ENCODE measurements at regions not wholly inside any gene's neighbourhood (a gene's known extent, or its start where the extent isn't known, plus 50 kb on each side); places are given as distances from the start of the nearest gene placed in this dataset.

DNA sequence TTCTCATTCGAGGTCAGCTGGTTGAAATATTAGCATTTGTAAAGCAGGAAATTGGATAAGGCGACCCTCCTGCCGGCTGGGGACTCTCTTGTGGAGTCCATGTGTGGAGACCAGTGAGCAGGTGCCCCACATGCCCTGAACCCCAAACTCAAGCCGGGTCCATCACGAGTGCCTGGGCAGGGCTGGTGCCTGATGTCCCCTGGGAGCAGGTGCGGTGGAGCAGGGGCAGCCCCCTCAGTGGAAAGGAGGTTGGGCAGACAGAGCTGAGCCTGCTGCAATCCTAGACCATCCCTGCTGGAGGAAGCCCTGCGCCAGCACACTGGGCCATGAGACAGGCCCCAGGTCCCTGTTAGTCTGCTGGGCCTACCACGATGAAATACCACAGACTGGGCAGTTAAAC lies 395.6 kb downstream of the NPHP4 start:
- H3K4me1 ChIP-seq (ENCODE audit: insufficient read depth, low read length) = no peaks in the 10 kb centered on the region
- no peak overlapping the region for H3K4me3 ChIP-seq (ENCODE audit: low read depth in 1 of 2, low read length in 2 of 2)
- no peaks in the 10 kb centered on the region for H3K27me3 ChIP-seq (ENCODE audit: insufficient read depth, low read length, poor library complexity)
- no peaks in the 10 kb centered on the region for H4K20me1 ChIP-seq (ENCODE audit: insufficient read depth, low read length)
- ATAC-seq (ENCODE audit: insufficient read depth, low read depth) = no peak
- no peaks in the 10 kb centered on the region for H3K9me3 ChIP-seq (ENCODE audit: insufficient read depth, low read length, severe bottlenecking)
- no peak overlapping the region for H3K9ac ChIP-seq (ENCODE audit: low read depth, low read length)
- H3K79me2 ChIP-seq (ENCODE audit: insufficient read depth, low read length) = no peaks in the 10 kb centered on the region
- H2AFZ ChIP-seq (ENCODE audit: low read depth, low read length) = no peak overlapping the region
- TF ChIP-seq EZH2 (IDR thresholded peaks at IDR 0.05; ENCODE audit: borderline replicate concordance, low read depth, low read length, severe bottlenecking) = no peak
- H3K36me3 ChIP-seq (ENCODE audit: insufficient read depth, low read length) = no peaks in the 10 kb centered on the region
- H3K27ac ChIP-seq (ENCODE audit: low read length) = no peak overlapping the region
- no peak overlapping the region for H3K4me2 ChIP-seq (ENCODE audit: insufficient read depth, low read length)
- DNase-seq = no peak

DNA sequence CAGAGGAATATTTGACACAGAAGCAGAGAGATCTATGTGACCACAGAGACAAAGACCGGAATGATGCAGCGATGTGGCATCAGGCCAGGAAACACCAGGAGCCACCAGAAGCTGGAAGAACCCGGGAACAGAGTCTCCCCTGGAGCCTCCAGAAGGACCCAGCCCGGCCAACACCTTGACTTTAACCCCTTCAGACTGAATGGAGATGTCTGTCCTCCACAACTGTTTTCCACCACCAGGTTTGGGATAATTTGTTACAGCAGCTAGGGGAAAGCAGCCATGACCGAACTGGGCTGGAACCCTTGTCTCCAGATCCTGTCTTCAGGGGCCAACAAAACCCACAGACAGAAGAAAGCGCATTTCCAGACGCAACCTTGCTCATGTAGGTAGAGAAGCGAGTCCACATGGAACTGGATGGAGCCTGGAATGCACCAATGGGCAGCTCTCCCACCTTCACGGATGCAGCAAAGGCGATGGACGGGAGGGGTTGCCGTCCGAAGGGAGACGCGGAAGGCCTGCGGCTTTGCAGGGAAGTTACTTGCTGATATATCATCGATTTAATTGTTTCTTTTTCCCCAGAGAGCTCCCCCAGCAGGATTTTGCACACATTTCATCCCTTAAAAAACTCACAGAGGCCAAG lies 396.6 kb downstream of the NPHP4 start:
- Histone ChIP-seq H3K27me3 (ENCODE audit: insufficient read depth, low read length, poor library complexity) (no peaks in the 10 kb centered on the region), H3K9ac (ENCODE audit: low read depth, low read length) (no peak overlapping the region), H3K27ac (ENCODE audit: low read length) (no peak overlapping the region), H3K36me3 (ENCODE audit: insufficient read depth, low read length) (no peaks in the 10 kb centered on the region), H3K9me3 (ENCODE audit: insufficient read depth, low read length, severe bottlenecking) (peaks cover 4% of the 10 kb centered on the region), H3K79me2 (ENCODE audit: insufficient read depth, low read length) (no peaks in the 10 kb centered on the region), H3K4me3 (ENCODE audit: low read depth in 1 of 2, low read length in 2 of 2) (no peak overlapping the region), H3K4me2 (ENCODE audit: insufficient read depth, low read length) (no peak overlapping the region), H4K20me1 (ENCODE audit: insufficient read depth, low read length) (no peaks in the 10 kb centered on the region), H2AFZ (ENCODE audit: low read depth, low read length) (no peak overlapping the region), H3K4me1 (ENCODE audit: insufficient read depth, low read length) (no peaks in the 10 kb centered on the region)
- DNase-seq (no peak), ATAC-seq (ENCODE audit: insufficient read depth, low read depth) (no peak)
- TF ChIP-seq, protein P1, sequence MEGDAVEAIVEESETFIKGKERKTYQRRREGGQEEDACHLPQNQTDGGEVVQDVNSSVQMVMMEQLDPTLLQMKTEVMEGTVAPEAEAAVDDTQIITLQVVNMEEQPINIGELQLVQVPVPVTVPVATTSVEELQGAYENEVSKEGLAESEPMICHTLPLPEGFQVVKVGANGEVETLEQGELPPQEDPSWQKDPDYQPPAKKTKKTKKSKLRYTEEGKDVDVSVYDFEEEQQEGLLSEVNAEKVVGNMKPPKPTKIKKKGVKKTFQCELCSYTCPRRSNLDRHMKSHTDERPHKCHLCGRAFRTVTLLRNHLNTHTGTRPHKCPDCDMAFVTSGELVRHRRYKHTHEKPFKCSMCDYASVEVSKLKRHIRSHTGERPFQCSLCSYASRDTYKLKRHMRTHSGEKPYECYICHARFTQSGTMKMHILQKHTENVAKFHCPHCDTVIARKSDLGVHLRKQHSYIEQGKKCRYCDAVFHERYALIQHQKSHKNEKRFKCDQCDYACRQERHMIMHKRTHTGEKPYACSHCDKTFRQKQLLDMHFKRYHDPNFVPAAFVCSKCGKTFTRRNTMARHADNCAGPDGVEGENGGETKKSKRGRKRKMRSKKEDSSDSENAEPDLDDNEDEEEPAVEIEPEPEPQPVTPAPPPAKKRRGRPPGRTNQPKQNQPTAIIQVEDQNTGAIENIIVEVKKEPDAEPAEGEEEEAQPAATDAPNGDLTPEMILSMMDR (IDR thresholded peaks at IDR 0.05; ENCODE audit: borderline replicate concordance, extremely low read depth, low read length, poor library complexity, severe bottlenecking) = no peak
- no peak for TF ChIP-seq EZH2 (IDR thresholded peaks at IDR 0.05; ENCODE audit: borderline replicate concordance, low read depth, low read length, severe bottlenecking)

DNA sequence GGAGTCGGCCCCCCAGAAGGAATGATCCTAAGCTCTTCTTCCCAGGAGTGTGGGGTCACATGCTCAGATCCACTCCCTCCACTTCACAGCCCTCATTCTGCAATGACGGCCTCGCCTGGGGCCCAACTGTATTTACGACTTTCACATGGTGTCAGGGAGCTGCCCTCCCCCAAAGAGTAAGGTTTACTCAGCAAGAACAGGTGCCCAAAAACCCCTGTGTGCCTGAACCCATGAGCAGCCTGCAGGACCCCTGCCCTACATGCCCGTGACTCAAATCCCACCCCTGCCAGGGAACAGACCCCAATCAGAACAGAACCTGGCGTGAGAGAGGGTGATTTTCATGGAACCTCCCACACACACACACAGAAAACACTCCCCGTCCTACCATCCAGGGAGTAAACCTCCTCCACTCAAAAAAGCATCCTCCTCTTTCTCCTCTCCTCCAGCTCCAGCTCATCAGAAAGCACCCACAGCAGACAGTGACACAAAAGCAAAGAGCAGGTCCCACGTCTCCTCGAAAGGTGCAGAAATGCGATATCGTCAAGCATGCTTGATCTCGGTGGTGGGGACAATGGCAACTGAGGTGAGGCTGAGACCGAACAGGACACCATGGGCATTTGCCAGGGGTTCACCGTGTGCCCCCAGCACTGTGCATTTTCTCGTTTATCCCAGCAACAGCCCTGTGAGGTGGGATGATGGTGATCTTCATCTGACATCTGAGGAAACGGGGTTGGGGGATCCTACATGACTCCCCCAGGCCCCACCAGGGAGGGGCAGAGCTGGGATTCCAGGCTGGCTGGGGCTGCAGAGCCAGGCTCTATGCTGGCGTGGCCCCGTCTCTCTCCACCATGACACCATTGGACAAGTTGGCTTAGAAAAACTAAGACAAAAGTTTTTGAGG lies 397.9 kb downstream of the NPHP4 start:
- no peaks in the 10 kb centered on the region for H3K27me3 ChIP-seq (ENCODE audit: insufficient read depth, low read length, poor library complexity)
- H3K9ac ChIP-seq (ENCODE audit: low read depth, low read length) = no peak overlapping the region
- H4K20me1 ChIP-seq (ENCODE audit: insufficient read depth, low read length) = no peaks in the 10 kb centered on the region
- H3K9me3 ChIP-seq (ENCODE audit: insufficient read depth, low read length, severe bottlenecking) = peaks cover 6% of the 10 kb centered on the region
- H3K4me1 ChIP-seq (ENCODE audit: insufficient read depth, low read length) = no peaks in the 10 kb centered on the region
- no peak overlapping the region for H3K27ac ChIP-seq (ENCODE audit: low read length)
- no peak for TF ChIP-seq EZH2 (IDR thresholded peaks at IDR 0.05; ENCODE audit: borderline replicate concordance, low read depth, low read length, severe bottlenecking)
- no peak for DNase-seq
- no peak overlapping the region for H2AFZ ChIP-seq (ENCODE audit: low read depth, low read length)
- H3K4me3 ChIP-seq (ENCODE audit: low read depth in 1 of 2, low read length in 2 of 2) = no peak overlapping the region
- ATAC-seq (ENCODE audit: insufficient read depth, low read depth) = no peak
- no peak overlapping the region for H3K4me2 ChIP-seq (ENCODE audit: insufficient read depth, low read length)
- no peaks in the 10 kb centered on the region for H3K79me2 ChIP-seq (ENCODE audit: insufficient read depth, low read length)
- no peaks in the 10 kb centered on the region for H3K36me3 ChIP-seq (ENCODE audit: insufficient read depth, low read length)

DNA sequence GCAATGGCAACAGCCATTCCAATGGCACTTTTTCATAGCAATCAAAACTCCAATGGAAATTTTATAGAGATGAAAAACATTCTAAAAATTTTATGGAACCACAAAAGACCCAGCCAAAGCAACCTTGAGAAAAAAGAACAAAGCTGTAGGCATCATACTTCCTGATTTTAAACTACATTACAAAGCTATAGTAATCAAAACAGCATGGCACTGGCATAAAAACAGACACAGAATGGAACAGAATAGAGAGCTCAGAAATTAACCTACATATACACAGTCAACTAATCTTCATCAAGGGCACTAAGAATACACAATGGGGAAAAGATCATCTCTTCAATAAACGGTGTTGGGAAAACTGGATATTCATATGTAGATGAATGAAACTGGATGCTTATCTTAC lies 401.5 kb downstream of the NPHP4 start:
- no peak for TF ChIP-seq EZH2 (IDR thresholded peaks at IDR 0.05; ENCODE audit: borderline replicate concordance, low read depth, low read length, severe bottlenecking)
- TF ChIP-seq, protein P1 (IDR thresholded peaks at IDR 0.05; ENCODE audit: borderline replicate concordance, extremely low read depth, low read length, poor library complexity, severe bottlenecking) = no peak
- Histone ChIP-seq H3K4me2 (ENCODE audit: insufficient read depth, low read length) (no peak overlapping the region), H3K9ac (ENCODE audit: low read depth, low read length) (no peak overlapping the region), H3K4me3 (ENCODE audit: low read depth in 1 of 2, low read length in 2 of 2) (no peak overlapping the region), H3K27ac (ENCODE audit: low read length) (no peak overlapping the region), H4K20me1 (ENCODE audit: insufficient read depth, low read length) (no peaks in the 10 kb centered on the region), H3K79me2 (ENCODE audit: insufficient read depth, low read length) (no peaks in the 10 kb centered on the region), H2AFZ (ENCODE audit: low read depth, low read length) (no peak overlapping the region), H3K36me3 (ENCODE audit: insufficient read depth, low read length) (no peaks in the 10 kb centered on the region), H3K9me3 (ENCODE audit: insufficient read depth, low read length, severe bottlenecking) (peaks cover 6% of the 10 kb centered on the region), H3K4me1 (ENCODE audit: insufficient read depth, low read length) (no peaks in the 10 kb centered on the region), H3K27me3 (ENCODE audit: insufficient read depth, low read length, poor library complexity) (no peaks in the 10 kb centered on the region)
- ATAC-seq (ENCODE audit: insufficient read depth, low read depth) (no peak), DNase-seq (no peak)
